ENCODE measurements at regions not wholly inside any gene's neighbourhood (a gene's known extent, or its start where the extent isn't known, plus 50 kb on each side); places are given as distances from the start of the nearest gene placed in this dataset.
A peak's percentile ranks its signal among the peaks of the same experiment; 100 is the strongest.
"Not testable (repeated sequence)": the region's sequence is repeated elsewhere in the genome, so short reads cannot be mapped to it uniquely, and the experiment has no call there.

DNA sequence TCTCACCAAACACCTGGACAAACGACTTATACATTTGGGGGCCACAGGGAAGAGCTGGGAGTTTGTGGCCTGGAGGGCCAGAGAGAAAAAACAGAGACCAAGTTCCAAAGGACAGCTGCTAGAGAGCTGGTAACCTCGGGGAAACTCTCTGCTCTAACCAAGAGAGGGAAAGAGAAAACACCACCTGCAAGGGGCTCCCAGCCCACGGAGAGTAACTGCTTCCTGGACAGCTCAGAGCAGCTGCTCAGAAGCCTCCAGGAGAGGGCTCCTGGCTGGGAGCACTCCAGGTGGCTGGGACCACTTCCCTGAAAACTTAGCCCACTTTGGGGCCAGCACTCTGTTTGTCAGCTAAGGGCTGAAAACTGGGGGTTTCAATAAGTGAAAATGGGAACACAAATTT lies 154.8 kb upstream of the GRIK3 start:
- H3K27ac ChIP-seq: no peak overlapping the region
- peaks cover under 1% of the 10 kb centered on the region; the same call in 1 of the 2 replicates for H3K27me3 ChIP-seq
- no peaks in the 10 kb centered on the region for H3K36me3 ChIP-seq
- H3K4me3 ChIP-seq: no peak overlapping the region
- no peaks in the 10 kb centered on the region for H3K4me1 ChIP-seq
- DNase-seq: peak in 1 of 2 experiments; percentile 21
- H3K9me3 ChIP-seq (replicated peaks): no peaks in the 10 kb centered on the region

DNA sequence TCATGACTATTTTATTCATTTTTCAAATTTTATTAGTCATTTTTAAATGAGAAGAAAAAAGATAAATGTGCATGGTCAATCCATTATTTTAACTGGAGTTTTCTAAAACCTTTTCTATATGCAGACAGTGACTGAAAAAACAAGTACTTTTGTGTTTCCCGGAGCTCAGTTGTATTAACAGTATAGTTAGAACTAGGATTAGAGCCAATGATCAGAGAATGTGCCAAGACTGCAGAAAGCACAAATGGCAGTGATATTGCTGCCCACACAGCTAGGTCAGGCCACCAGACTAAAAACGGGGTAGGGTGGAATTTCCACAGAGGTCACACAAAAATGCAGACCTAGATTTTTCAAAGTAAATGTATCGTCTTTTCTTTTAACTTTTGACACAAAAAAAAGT lies 163.1 kb upstream of the GRIK3 start:
- no peaks in the 10 kb centered on the region for H3K36me3 ChIP-seq

DNA sequence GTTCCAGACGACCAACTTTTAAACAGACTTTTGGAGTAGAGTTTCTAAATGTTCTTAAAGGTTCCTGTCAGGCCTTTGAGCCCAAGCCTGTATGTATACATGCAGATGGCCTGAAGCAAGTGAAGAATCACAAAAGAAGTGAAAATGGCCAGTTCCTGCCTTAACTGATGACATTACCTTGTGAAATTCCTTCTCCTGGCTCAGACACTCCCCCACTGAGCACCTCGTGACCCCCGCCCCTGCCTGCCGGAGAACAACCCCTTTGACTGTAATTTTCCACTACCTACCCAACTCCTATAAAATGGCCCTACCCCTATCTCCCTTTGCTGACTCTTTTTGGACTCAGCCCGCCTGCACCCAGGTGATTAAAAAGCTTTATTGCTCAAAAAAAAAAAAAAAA lies 180.0 kb upstream of the GRIK3 start:
- H3K27ac ChIP-seq; H3K27me3 ChIP-seq; H3K4me3 ChIP-seq; H3K36me3 ChIP-seq; H3K4me1 ChIP-seq; H3K9me3 ChIP-seq (replicated peaks); DNase-seq: not testable (repeated sequence)

More for the DNA sequence above, 163.1 kb upstream of the GRIK3 start:
- Histone ChIP-seq H3K4me1 (no peaks in the 10 kb centered on the region), H3K27me3 (peaks cover 8% of the 10 kb centered on the region; the same call in 1 of the 2 replicates), H3K9me3 (replicated peaks) (no peaks in the 10 kb centered on the region), H3K27ac (no peak overlapping the region), H3K4me3 (no peak overlapping the region)
- no peak for DNase-seq

DNA sequence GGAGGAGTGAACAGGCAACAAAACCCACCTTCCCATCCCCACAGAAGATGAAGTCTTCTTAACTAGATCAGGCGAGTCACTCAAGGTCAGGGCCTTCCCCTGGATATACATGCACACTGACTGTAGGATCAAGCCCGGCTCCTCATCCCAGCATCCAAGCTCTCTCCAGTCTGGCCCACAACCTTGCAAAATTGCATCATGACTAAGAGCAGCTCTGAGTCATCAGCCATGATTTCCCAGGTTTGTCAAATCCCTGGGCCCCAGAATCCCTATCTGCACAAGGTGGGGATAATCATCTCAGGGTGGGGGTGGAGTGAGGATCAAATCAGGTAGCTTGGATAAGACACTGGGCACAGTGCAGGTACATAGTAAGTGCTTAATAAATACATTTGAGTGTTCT lies 199.3 kb upstream of the GRIK3 start:
- Histone ChIP-seq H3K27me3 (no peaks in the 10 kb centered on the region; the same call in 1 of the 2 replicates), H3K4me1 (no peaks in the 10 kb centered on the region), H3K27ac (no peak overlapping the region), H3K36me3 (no peaks in the 10 kb centered on the region), H3K9me3 (replicated peaks) (no peaks in the 10 kb centered on the region), H3K4me3 (no peak overlapping the region)
- no peak for DNase-seq

DNA sequence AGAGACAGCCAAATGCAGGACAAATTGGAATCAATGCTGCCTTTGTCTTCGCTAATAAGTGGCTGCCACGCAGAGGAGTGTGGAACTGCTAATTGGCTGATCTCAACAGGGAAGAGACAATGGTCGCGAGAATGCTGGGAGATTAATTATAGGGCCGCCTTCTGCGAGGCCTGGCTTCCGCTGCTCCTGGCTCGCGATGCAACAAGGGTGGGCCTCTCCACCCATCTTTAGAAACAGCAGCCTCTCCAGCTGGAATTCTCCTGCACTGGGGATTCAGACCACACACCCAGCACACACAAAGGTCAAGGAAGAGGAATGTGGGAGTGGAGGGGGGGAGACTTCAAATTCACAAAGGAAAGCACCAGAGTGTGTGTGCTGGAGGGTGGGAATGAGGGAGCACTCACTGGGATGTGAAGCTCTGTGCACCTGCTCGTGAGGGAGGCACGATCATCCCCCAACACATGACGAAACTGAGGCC lies 200.7 kb upstream of the GRIK3 start:
- H3K9me3 ChIP-seq (replicated peaks): no peaks in the 10 kb centered on the region
- no peaks in the 10 kb centered on the region for H3K36me3 ChIP-seq

DNA sequence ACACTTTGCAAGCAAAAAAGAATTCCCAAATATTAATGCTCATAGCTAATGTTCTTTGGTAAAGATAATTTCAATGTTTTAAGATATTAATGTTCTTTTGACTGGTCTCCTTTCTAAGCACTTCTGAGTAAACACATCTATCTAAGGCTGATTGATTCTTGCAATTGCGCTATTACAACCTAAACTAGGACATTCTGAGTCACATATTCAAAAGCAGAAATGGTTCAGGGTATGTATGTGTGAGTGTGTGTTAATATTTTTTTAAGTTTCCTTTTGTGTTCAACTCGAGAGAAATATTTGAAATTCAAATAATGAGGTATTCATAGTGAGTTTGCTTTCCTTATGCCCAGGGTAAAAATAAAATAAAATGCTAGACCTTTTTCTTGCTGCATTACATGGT lies 203.6 kb upstream of the GRIK3 start:
- Histone ChIP-seq H3K27me3 (peaks cover 21% of the 10 kb centered on the region), H3K4me3 (no peak overlapping the region), H3K36me3 (no peaks in the 10 kb centered on the region), H3K9me3 (replicated peaks) (no peaks in the 10 kb centered on the region), H3K4me1 (no peaks in the 10 kb centered on the region), H3K27ac (no peak overlapping the region)
- no peak for DNase-seq

More for the DNA sequence above, 200.7 kb upstream of the GRIK3 start:
- Histone ChIP-seq H3K4me1 (no peaks in the 10 kb centered on the region), H3K4me3 (no peak overlapping the region), H3K27me3 (no peaks in the 10 kb centered on the region; the same call in none of the 2 replicates), H3K27ac (no peak overlapping the region)
- DNase-seq: no peak

DNA sequence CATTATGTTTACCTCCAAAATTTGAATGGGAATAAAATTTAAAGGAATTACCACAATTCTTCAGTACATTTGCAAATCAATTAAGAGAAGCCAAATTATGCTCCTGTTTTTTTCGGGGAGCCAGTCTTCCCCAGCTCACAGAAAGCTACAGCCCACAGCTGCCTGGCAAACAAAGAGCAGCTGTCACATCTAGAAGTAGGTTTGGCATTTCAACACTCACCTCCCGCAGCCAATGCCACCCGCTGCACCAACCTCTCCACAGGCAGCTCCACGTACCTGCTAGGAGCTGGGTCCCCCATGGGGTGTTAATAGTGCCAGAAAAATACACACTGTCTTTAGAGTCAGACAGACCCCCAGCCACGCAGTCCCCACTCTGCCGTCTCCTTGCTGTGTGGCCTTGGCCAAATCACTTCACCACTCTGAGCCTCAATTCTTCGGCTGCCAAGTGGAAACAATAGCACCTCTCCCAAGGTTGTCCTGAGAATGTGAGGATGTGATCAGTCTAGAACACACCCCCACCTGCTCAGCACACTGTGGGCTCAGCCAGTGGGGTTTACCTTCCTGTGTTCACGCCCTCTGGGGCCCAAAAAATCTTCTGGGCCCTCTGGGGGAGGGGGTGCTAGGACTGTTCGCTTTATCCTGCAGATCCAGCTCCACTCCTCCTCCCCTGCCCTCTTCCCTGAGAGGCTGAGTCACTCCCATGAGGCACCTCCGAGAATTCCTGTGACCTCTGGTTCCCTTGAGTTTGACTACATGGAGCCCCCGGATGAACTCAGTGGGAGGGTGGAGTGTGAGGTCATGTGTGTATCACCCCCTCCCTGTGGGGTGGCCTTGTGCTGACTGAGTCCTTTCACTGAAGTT lies 204.3 kb upstream of the GRIK3 start:
- Histone ChIP-seq H3K4me1 (no peaks in the 10 kb centered on the region), H3K36me3 (no peaks in the 10 kb centered on the region), H3K27ac (no peak overlapping the region), H3K9me3 (replicated peaks) (no peaks in the 10 kb centered on the region), H3K4me3 (no peak overlapping the region), H3K27me3 (peaks cover 25% of the 10 kb centered on the region)
- DNase-seq: no peak

DNA sequence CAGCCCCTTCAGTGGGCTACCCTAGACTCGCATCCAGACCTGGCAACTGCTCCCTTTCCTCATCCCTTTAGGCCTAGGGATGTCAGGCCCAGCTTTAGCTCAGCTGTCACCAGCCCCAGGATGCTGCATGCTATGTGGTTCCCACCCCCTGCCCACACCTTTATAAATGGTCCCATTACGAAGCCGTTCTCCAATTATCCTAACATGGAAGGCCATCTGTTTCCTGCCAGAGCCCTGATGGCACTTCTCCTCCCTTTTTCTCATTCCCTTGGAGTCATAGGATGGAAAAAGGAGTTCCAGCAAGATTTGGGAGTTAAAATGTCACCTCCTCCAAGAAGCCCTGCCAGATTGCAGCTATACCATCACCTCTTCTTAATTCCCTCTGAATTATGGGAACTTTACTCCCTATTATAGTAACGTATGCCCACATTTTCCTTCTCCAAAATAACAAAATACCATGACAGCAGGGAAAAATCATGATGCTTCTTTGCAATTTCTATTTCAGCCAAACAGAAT lies 205.0 kb upstream of the GRIK3 start:
- H3K4me3 ChIP-seq: no peak overlapping the region
- H3K36me3 ChIP-seq: no peaks in the 10 kb centered on the region
- H3K27ac ChIP-seq: no peak overlapping the region
- no peaks in the 10 kb centered on the region for H3K9me3 ChIP-seq (replicated peaks)
- no peaks in the 10 kb centered on the region for H3K4me1 ChIP-seq
- no peak for DNase-seq
- H3K27me3 ChIP-seq: peaks cover 25% of the 10 kb centered on the region

DNA sequence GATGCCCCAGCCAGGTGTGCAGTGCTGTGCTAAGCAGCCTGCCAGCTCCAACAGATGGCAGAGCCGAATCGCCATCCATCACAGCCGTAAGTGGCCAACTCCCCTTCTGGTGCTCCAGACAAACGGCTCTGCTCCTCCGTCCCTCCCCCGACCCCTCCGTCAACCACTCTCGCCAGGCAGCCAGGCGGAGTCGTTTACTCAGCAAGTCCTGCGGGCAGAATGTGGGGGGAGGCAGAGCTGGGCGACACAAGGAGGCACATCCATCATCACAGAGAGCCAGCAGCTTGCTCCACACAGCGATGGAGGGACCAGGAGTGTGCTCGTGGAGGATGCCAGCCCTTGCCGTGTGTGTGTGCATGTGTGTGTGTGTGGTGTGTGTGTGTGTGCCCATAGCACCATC lies 206.6 kb upstream of the GRIK3 start:
- no peak overlapping the region for H3K27ac ChIP-seq
- no peak for DNase-seq
- peaks cover 25% of the 10 kb centered on the region for H3K27me3 ChIP-seq
- no peaks in the 10 kb centered on the region for H3K4me1 ChIP-seq
- H3K9me3 ChIP-seq (replicated peaks): no peaks in the 10 kb centered on the region
- H3K4me3 ChIP-seq: no peak overlapping the region
- no peaks in the 10 kb centered on the region for H3K36me3 ChIP-seq

DNA sequence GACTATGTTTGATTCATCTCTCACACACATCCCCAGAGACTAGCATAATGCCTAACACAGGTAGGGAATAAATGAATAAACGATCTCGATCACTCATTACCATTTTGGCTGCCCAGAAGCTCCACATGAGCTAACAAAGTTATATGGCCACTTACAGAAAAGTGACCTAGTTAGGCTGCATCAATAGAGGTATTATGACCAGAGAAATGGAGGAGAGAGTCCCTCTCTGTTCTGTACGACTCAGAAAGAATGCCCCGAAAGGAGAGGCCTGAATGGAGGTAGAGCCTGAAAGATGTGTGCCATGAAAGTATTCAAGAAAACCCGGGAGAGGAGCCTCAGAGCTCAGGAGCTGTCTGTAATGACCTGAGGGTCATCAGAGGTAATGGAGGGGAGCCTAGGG lies 208.2 kb upstream of the GRIK3 start:
- no peak overlapping the region for H3K27ac ChIP-seq
- H3K4me3 ChIP-seq: no peak overlapping the region
- H3K9me3 ChIP-seq (replicated peaks): no peaks in the 10 kb centered on the region
- H3K36me3 ChIP-seq: no peaks in the 10 kb centered on the region
- H3K27me3 ChIP-seq: peaks cover 28% of the 10 kb centered on the region
- no peaks in the 10 kb centered on the region for H3K4me1 ChIP-seq
- no peak for DNase-seq

DNA sequence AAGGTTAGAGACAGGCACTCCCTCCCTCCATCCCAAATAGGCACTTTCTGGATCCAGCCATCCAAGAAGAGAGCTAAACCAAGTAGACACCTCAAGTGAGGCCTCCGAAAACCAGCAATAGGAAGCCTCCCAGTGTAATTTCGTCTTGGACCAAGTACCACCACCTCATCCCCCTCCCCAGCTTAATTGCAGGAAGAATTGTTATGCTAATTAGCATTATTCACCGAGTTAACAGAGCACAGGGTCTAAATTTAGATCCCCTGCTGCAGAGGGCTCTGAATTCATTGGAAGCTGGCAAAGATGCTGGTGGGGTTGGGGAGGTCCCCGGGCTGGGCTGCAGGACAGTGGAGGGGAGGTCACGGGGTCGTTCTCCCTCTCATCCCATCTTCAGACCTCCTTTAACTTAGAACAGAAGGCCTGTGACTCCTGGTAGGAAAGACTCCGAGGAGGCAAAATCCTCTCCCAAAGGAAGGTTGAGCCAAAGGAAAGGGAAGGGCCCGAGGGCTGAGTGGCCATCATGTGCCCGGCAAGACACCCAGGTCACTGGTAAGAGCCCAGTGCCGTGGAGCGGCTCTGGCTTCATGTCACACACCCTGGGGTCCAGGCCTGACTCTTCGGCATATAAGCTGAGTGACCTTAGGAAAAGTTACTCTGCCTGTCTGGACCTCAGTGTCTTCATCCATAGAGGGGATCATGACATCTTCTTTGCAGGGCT lies 209.2 kb upstream of the GRIK3 start:
- Histone ChIP-seq H3K27ac (no peak overlapping the region), H3K4me3 (no peak overlapping the region), H3K9me3 (replicated peaks) (no peaks in the 10 kb centered on the region), H3K4me1 (no peaks in the 10 kb centered on the region), H3K27me3 (peaks cover 28% of the 10 kb centered on the region), H3K36me3 (no peaks in the 10 kb centered on the region)
- no peak for DNase-seq

DNA sequence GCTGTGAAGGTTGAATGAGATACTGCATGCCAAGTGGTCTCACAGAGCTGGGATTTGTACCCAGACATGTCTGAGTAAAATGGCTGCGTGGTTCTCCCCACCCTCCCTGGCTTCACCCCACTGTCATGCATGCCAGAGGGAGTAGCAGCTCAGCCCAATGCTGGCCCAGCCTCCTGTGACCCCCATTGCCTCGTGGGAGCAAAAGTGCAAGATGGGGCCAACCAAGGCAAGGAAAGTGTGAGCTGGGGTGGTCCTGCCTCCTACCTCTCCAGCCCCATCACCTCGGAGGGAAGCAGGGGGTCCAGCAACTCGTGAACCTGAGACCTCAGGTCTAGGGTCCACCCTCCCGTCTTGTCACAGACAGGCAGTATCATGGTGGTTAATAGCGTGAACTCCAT lies 209.8 kb upstream of the GRIK3 start:
- no peaks in the 10 kb centered on the region for H3K36me3 ChIP-seq
- no peaks in the 10 kb centered on the region for H3K4me1 ChIP-seq
- no peak overlapping the region for H3K4me3 ChIP-seq
- no peak overlapping the region for H3K27ac ChIP-seq
- DNase-seq: no peak
- H3K27me3 ChIP-seq: peaks cover 28% of the 10 kb centered on the region
- no peaks in the 10 kb centered on the region for H3K9me3 ChIP-seq (replicated peaks)

DNA sequence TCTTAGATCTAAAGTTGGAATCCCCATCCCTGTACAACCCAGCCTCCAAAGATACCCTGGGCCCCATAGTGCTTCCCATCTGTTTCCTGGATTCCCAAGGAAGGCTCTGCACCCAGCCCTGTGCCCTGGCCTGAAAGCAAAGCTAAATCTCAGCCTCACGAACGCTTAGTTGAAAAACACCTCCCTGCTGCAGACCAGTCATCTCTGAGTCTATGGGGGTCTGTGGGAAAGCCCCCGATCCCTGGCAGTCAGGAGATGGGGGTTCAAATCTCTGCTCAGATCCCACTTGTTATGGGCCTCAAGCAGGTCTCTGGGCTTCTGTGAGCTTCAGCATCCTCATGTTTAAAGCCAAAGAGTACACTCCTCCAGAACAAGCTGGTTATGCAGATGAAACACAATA lies 210.5 kb upstream of the GRIK3 start:
- DNase-seq: no peak
- H3K27ac ChIP-seq: no peak overlapping the region
- no peak overlapping the region for H3K4me3 ChIP-seq
- H3K27me3 ChIP-seq: peaks cover 28% of the 10 kb centered on the region
- no peaks in the 10 kb centered on the region for H3K4me1 ChIP-seq
- H3K9me3 ChIP-seq (replicated peaks): no peaks in the 10 kb centered on the region
- H3K36me3 ChIP-seq: no peaks in the 10 kb centered on the region

DNA sequence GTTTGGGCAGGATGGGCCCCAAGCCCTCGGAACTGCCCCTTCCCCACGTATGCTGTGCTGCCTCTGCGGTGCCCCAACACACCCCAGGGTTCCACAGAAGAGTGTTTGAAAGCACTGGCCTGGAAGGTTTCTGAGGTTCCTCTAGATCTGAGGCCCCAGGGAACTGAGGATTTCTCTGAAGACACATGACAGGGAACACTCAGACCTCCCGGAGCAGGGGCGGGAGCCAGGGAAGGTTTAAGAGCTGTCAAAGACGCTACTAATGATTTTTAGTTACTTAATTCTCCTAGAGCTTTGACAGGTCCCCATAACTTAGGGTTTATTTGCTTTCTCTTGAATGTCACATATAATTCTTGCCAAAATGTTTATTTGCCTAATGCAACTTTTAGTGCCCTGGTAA lies 212.3 kb upstream of the GRIK3 start:
- Histone ChIP-seq H3K27ac (no peak overlapping the region), H3K9me3 (replicated peaks) (no peaks in the 10 kb centered on the region), H3K36me3 (no peaks in the 10 kb centered on the region), H3K4me1 (no peaks in the 10 kb centered on the region), H3K4me3 (no peak overlapping the region), H3K27me3 (peaks cover 19% of the 10 kb centered on the region)
- no peak for DNase-seq

DNA sequence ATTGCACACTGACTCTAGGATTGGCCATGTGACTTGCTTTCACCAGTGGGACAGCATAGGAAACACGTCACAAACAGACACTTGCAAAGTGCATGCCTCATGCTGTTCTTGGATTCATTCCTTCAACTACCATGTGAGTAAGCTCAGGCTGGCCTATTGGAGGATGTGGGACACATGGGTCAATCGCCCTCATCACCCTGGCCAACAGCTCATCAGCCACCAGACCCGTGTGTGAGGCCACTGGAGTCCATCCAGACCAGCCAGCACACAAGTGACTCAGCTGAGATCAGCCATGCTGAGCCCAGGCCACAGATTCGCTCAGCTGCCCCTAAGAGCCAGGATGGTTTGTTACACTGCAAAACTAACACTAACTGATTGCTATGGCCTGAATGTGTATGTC lies 216.1 kb upstream of the GRIK3 start:
- Histone ChIP-seq H3K36me3 (no peaks in the 10 kb centered on the region), H3K27me3 (0 out of 2 replicates have a peak, but pooled peaks cover 3% of the 10 kb centered on the region), H3K27ac (no peak overlapping the region), H3K4me3 (no peak overlapping the region), H3K9me3 (replicated peaks) (no peaks in the 10 kb centered on the region), H3K4me1 (no peaks in the 10 kb centered on the region)
- no peak for DNase-seq

All from SJCRH30 (cell line).